ENCODE measurements at regions not wholly inside any gene's neighbourhood (a gene's known extent, or its start where the extent isn't known, plus 50 kb on each side); places are given as distances from the start of the nearest gene placed in this dataset.

DNA sequence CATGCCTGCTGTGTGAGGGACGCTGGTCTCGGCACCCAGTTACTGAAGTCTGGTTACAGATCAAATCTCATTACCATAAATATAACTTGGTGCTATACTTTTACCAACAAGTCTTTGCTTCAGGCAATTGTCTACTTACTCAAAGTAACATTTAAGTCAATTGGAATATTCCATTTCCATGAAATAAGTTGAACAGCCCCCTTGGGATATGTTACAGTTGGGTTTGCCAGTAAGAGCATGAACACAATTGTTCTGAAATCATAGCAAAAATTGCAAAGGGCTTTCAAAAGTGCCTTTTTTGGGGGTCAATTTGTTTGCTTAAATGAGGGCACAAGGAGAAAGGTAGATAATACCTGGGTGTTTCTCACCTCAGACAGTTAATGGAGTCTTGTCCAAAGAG, 170.9 kb upstream of the EXOC2 start:
- TF ChIP-seq, protein P1, sequence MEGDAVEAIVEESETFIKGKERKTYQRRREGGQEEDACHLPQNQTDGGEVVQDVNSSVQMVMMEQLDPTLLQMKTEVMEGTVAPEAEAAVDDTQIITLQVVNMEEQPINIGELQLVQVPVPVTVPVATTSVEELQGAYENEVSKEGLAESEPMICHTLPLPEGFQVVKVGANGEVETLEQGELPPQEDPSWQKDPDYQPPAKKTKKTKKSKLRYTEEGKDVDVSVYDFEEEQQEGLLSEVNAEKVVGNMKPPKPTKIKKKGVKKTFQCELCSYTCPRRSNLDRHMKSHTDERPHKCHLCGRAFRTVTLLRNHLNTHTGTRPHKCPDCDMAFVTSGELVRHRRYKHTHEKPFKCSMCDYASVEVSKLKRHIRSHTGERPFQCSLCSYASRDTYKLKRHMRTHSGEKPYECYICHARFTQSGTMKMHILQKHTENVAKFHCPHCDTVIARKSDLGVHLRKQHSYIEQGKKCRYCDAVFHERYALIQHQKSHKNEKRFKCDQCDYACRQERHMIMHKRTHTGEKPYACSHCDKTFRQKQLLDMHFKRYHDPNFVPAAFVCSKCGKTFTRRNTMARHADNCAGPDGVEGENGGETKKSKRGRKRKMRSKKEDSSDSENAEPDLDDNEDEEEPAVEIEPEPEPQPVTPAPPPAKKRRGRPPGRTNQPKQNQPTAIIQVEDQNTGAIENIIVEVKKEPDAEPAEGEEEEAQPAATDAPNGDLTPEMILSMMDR (IDR thresholded peaks at IDR 0.05) = no peak
- TF ChIP-seq EP300 (IDR thresholded peaks at IDR 0.05) (no peak), POLR2A (IDR thresholded peaks at IDR 0.05) (no peak)

All from ovary (tissue), 3 donors.